Glutamatergic neuron (in vitro differentiated cells): ENCODE measurements at regions not wholly inside any gene's neighbourhood (a gene's known extent, or its start where the extent isn't known, plus 50 kb on each side); places are given as distances from the start of the nearest gene placed in this dataset.
"Not testable (repeated sequence)": the region's sequence is repeated elsewhere in the genome, so short reads cannot be mapped to it uniquely, and the experiment has no call there.

Experiments
- DNase-seq: peaks from one replicate; pipeline ENCODE4 v3.0.0; 2022
- H3K27ac Mint-ChIP-seq: one replicate; pipeline ENCODE4 v1.8.0; 2020; ENCODE audit warnings: mild to moderate bottlenecking, mixed read lengths, inconsistent platforms; ENCODE audit not compliant: unreplicated experiment
- H3K27me3 Mint-ChIP-seq: one replicate; pipeline ENCODE4 v1.8.0; 2020; ENCODE audit warnings: mild to moderate bottlenecking, moderate library complexity, mixed read lengths, inconsistent platforms; ENCODE audit not compliant: unreplicated experiment
- H3K36me3 Mint-ChIP-seq: one replicate; pipeline ENCODE4 v1.8.0; 2020; ENCODE audit warnings: mild to moderate bottlenecking, mixed read lengths, inconsistent platforms; ENCODE audit not compliant: unreplicated experiment
- H3K4me1 Mint-ChIP-seq: one replicate; pipeline ENCODE4 v1.8.0; 2020; ENCODE audit warnings: mild to moderate bottlenecking, low read depth, mixed read lengths, inconsistent platforms; ENCODE audit not compliant: unreplicated experiment
- H3K4me3 Mint-ChIP-seq: one replicate; pipeline ENCODE4 v1.8.0; 2020; ENCODE audit warnings: mild to moderate bottlenecking, mixed read lengths, inconsistent platforms; ENCODE audit not compliant: unreplicated experiment
- H3K9me3 Mint-ChIP-seq: one replicate; pipeline ENCODE4 v1.8.0; 2020; ENCODE audit warnings: mild to moderate bottlenecking, moderate library complexity, mixed read lengths, inconsistent platforms; ENCODE audit not compliant: unreplicated experiment
- CTCF ChIP-seq: fragments of 200-600 bp; sonication (generic); IDR thresholded peaks from one replicate; pipeline ENCODE4 v1.5.0; 2021; ENCODE audit not compliant: partially characterized antibody, unreplicated experiment

DNA sequence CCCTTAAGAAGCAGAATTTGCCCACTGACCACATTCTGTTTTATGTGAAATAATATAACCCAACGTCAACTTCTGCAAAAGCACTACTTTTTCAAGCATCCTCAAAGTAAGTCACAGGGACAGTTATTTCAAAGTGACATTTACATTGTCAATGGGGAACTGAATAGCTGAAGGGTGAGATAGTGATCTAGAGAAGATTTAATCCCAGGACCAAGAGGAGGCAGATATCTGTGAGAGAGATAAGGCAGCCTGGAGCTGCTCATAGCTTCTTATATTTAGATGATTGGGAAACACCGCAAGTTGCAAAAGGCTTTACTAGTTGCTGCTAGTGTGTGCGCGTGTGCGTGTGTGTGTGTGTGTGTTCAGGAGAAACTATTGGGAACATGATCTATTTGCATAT is 210.4 kb upstream of the RFX3 start:
- no peaks in the 10 kb centered on the region for H3K36me3 Mint-ChIP-seq
- H3K9me3 Mint-ChIP-seq: no peaks in the 10 kb centered on the region
- no peaks in the 10 kb centered on the region for H3K4me1 Mint-ChIP-seq

DNA sequence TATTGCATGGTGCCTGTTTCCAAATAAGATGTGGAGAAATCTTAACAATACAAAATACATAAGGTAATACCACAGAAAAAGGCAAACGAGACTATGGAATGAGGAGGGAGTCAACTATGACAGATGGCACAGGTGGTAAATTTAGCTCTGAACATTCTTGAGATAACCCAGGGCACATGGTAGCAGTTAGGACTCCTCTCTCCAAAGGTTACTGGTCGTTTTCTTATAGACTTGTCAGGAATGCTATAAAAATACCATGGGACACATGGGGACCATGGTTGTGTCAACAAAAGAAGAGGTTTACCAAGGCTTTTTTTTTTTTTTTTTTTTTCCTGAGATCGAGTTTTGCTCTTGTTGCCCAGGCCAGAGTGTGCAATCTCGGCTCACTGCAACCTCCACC is 209.4 kb upstream of the RFX3 start:
- Mint-ChIP-seq H3K9me3 (no peaks in the 10 kb centered on the region), H3K4me1 (no peaks in the 10 kb centered on the region), H3K27ac (no peak overlapping the region), H3K4me3 (no peak overlapping the region), H3K27me3 (no peaks in the 10 kb centered on the region), H3K36me3 (no peaks in the 10 kb centered on the region)
- no peak for TF ChIP-seq CTCF
- DNase-seq: no peak

More for the DNA sequence above, 210.4 kb upstream of the RFX3 start:
- DNase-seq: no peak
- H3K27ac Mint-ChIP-seq: no peak overlapping the region
- no peaks in the 10 kb centered on the region for H3K27me3 Mint-ChIP-seq
- H3K4me3 Mint-ChIP-seq: no peak overlapping the region
- no peak for TF ChIP-seq CTCF

DNA sequence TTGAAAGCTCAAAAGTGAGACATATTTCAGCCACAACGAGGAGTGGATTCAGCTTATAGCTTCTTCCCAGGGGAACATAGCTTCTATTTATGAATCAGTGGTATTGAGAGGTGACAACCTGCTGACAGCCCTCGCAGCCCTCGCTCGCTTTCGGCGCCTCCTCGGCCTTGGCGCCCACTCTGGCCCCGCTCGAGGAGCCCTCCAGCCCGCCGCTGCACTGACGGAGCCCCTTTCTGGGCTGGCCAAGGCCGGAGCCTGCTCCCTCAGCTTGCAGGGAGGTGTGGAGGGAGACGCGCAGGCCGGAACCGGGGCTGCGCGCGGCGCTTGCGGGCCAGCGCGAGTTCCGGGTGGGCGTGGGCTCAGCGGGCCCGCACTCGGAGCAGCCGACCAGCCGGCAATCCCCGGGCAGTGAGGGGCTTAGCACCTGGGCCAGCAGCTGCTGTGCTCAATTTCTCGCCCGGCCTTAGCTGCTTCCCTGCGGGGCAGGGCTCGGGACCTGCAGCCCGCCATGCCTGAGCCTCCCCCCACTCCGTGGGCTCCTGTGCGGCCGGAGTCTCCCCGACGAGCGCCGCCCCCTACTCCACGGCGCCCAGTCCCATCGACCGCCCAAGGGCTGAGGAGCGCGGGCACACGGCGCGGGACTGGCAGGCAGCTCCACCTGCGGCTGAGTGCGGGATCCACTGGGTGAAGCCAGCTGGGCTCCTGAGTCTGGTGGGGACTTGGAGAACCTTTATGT is 207.9 kb upstream of the RFX3 start:
- H3K4me1 Mint-ChIP-seq, H3K4me3 Mint-ChIP-seq, H3K9me3 Mint-ChIP-seq, H3K36me3 Mint-ChIP-seq, DNase-seq, H3K27ac Mint-ChIP-seq, H3K27me3 Mint-ChIP-seq: not testable (repeated sequence)

- Mint-ChIP-seq H3K27ac (no peak overlapping the region), H3K4me3 (no peak overlapping the region), H3K36me3 (no peaks in the 10 kb centered on the region), H3K4me1 (no peaks in the 10 kb centered on the region), H3K27me3 (no peaks in the 10 kb centered on the region), H3K9me3 (no peaks in the 10 kb centered on the region)
- TF ChIP-seq CTCF: no peak
- no peak for DNase-seq
These were observed 207.2 kb upstream of the RFX3 start for GRCh38 chr9:3733039-3733408.

GRCh38 chr9:3732077-3733038 is 206.6 kb upstream of the RFX3 start:
- no peaks in the 10 kb centered on the region for H3K27me3 Mint-ChIP-seq
- no peak overlapping the region for H3K4me3 Mint-ChIP-seq
- peak; percentile 24 for DNase-seq
- no peaks in the 10 kb centered on the region for H3K4me1 Mint-ChIP-seq
- H3K9me3 Mint-ChIP-seq: no peaks in the 10 kb centered on the region
- no peaks in the 10 kb centered on the region for H3K36me3 Mint-ChIP-seq
- H3K27ac Mint-ChIP-seq: no peak overlapping the region
- peak; percentile 68 for TF ChIP-seq CTCF
